ENCODE measurements at regions not wholly inside any gene's neighbourhood (a gene's known extent, or its start where the extent isn't known, plus 50 kb on each side); places are given as distances from the start of the nearest gene placed in this dataset.

- no peak for ATAC-seq
- 71 to 77% methylated on average over 2 of the region's 2 CpGs for WGBS, 2 donors (ENCODE audit: low coverage in 1 of 2)
- H3K4me3 ChIP-seq, result no peak overlapping the region
- no peaks in the 10 kb centered on the region for H3K36me3 ChIP-seq
- no peak overlapping the region for H3K27ac ChIP-seq
- TF ChIP-seq POLR2A (IDR thresholded peaks at IDR 0.05) (no peak), EP300 (IDR thresholded peaks at IDR 0.05) (no peak), CTCF (IDR thresholded peaks at IDR 0.05) (no peak), POLR2AphosphoS5 (IDR thresholded peaks at IDR 0.05) (no peak)
- no peaks in the 10 kb centered on the region for H3K27me3 ChIP-seq
- H3K9me3 ChIP-seq, result no peaks in the 10 kb centered on the region
- no peaks in the 10 kb centered on the region for H3K4me1 ChIP-seq
These were observed 587.8 kb upstream of the PCDH20 start for GRCh38 chr13:62003452-62003851.

- no peak overlapping the region for H3K27ac ChIP-seq
- no peak for TF ChIP-seq CTCF (IDR thresholded peaks at IDR 0.05)
- TF ChIP-seq POLR2AphosphoS5 (IDR thresholded peaks at IDR 0.05), result no peak
- no peak for TF ChIP-seq POLR2A (IDR thresholded peaks at IDR 0.05)
- TF ChIP-seq EP300 (IDR thresholded peaks at IDR 0.05), result no peak
- H3K4me1 ChIP-seq, result no peaks in the 10 kb centered on the region
- H3K9me3 ChIP-seq, result no peaks in the 10 kb centered on the region
- WGBS, 2 donors (ENCODE audit: low coverage in 1 of 2), result 90 to 100% methylated on average over 1 of the region's 1 CpG
- no peaks in the 10 kb centered on the region for H3K36me3 ChIP-seq
- H3K4me3 ChIP-seq, result no peak overlapping the region
- no peaks in the 10 kb centered on the region for H3K27me3 ChIP-seq
- no peak for ATAC-seq
These were observed 578.5 kb upstream of the PCDH20 start for GRCh38 chr13:61994174-61994573.

GRCh38 chr13:61989978-61990377, 574.3 kb upstream of the PCDH20 start:
- Histone ChIP-seq H3K36me3 (no peaks in the 10 kb centered on the region), H3K27ac (no peak overlapping the region), H3K4me3 (no peak overlapping the region), H3K9me3 (no peaks in the 10 kb centered on the region), H3K4me1 (no peaks in the 10 kb centered on the region), H3K27me3 (no peaks in the 10 kb centered on the region)
- no peak for ATAC-seq
- no peak for TF ChIP-seq POLR2AphosphoS5 (IDR thresholded peaks at IDR 0.05)
- TF ChIP-seq POLR2A (IDR thresholded peaks at IDR 0.05), result no peak
- no peak for TF ChIP-seq EP300 (IDR thresholded peaks at IDR 0.05)
- TF ChIP-seq CTCF (IDR thresholded peaks at IDR 0.05), result no peak
- WGBS, 2 donors (ENCODE audit: low coverage in 1 of 2), result 91 to 100% methylated on average over 3 of the region's 3 CpGs

- no peak for TF ChIP-seq EP300 (IDR thresholded peaks at IDR 0.05)
- Histone ChIP-seq H3K27ac (no peak overlapping the region), H3K4me3 (no peak overlapping the region), H3K4me1 (no peaks in the 10 kb centered on the region), H3K27me3 (no peaks in the 10 kb centered on the region), H3K9me3 (no peaks in the 10 kb centered on the region), H3K36me3 (no peaks in the 10 kb centered on the region)
- no peak for ATAC-seq
- WGBS, 2 donors (ENCODE audit: low coverage in 1 of 2), result 17 to 39% methylated on average over 2 of the region's 2 CpGs
These were observed 573.2 kb upstream of the PCDH20 start for GRCh38 chr13:61988810-61989209.

- H3K4me3 ChIP-seq, result no peak overlapping the region
- no peak for ATAC-seq
- WGBS, 2 donors (ENCODE audit: low coverage in 1 of 2), result 25 to 39% methylated on average over 3 of the region's 3 CpGs
- no peaks in the 10 kb centered on the region for H3K36me3 ChIP-seq
- H3K4me1 ChIP-seq, result no peaks in the 10 kb centered on the region
- H3K27ac ChIP-seq, result no peak overlapping the region
- H3K27me3 ChIP-seq, result no peaks in the 10 kb centered on the region
- no peak for TF ChIP-seq POLR2AphosphoS5 (IDR thresholded peaks at IDR 0.05)
- no peak for TF ChIP-seq EP300 (IDR thresholded peaks at IDR 0.05)
- TF ChIP-seq CTCF (IDR thresholded peaks at IDR 0.05), result no peak
- TF ChIP-seq POLR2A (IDR thresholded peaks at IDR 0.05), result no peak
- no peaks in the 10 kb centered on the region for H3K9me3 ChIP-seq
These were observed 559.4 kb upstream of the PCDH20 start for GRCh38 chr13:61975001-61975400.

All from gastroesophageal sphincter (tissue), 4 donors.